Body of pancreas (tissue), 4 donors: ENCODE measurements at regions not wholly inside any gene's neighbourhood (a gene's known extent, or its start where the extent isn't known, plus 50 kb on each side); places are given as distances from the start of the nearest gene placed in this dataset.
"Not testable (repeated sequence)": the region's sequence is repeated elsewhere in the genome, so short reads cannot be mapped to it uniquely, and the experiment has no call there.

Experiments
- POLR2A ChIP-seq, 3 donors: fragments of 450-650 bp; IDR thresholded peaks; one replicate each; pipeline ENCODE4 v1.6.1; 2016; ENCODE audit warnings: antibody characterized with exemption in 3 of 3, mild to moderate bottlenecking in 2 of 3
- TF ChIP-seq, protein P1 (sequence below), 7 experiments: fragments of 450-650 bp in 4 of 7; fragments of 200-600 bp in 3 of 7; sonication (generic) in 3 of 7; IDR thresholded peaks; one replicate each; pipeline ENCODE4 v1.5.1; 2016 to 2019; ENCODE audit warnings: antibody characterized with exemption in 7 of 7

DNA sequence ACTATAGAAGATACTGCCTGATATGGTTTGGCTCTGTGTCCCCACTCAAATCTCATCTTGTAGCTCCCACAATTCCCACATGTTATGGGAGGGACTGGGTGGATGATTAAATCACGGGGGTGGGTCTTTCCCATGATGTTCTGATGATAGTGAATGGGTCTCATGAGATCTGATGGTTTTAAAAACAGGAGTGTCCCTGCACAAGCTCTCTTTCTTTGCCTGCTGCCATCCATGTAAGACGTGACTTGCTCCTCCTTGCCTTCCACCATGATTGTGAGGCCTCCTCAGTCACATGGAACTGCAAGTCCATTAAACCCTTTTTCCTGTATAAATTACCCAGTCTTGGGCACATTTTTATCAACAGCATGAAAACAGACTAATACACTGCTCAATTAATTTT lies 217.8 kb downstream of the FAM43A start:
- not testable (repeated sequence) for TF ChIP-seq POLR2A (IDR thresholded peaks at IDR 0.05)
- TF ChIP-seq, protein P1, sequence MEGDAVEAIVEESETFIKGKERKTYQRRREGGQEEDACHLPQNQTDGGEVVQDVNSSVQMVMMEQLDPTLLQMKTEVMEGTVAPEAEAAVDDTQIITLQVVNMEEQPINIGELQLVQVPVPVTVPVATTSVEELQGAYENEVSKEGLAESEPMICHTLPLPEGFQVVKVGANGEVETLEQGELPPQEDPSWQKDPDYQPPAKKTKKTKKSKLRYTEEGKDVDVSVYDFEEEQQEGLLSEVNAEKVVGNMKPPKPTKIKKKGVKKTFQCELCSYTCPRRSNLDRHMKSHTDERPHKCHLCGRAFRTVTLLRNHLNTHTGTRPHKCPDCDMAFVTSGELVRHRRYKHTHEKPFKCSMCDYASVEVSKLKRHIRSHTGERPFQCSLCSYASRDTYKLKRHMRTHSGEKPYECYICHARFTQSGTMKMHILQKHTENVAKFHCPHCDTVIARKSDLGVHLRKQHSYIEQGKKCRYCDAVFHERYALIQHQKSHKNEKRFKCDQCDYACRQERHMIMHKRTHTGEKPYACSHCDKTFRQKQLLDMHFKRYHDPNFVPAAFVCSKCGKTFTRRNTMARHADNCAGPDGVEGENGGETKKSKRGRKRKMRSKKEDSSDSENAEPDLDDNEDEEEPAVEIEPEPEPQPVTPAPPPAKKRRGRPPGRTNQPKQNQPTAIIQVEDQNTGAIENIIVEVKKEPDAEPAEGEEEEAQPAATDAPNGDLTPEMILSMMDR (IDR thresholded peaks at IDR 0.05): not testable (repeated sequence)
